ENCODE measurements at regions not wholly inside any gene's neighbourhood (a gene's known extent, or its start where the extent isn't known, plus 50 kb on each side); places are given as distances from the start of the nearest gene placed in this dataset.

DNA sequence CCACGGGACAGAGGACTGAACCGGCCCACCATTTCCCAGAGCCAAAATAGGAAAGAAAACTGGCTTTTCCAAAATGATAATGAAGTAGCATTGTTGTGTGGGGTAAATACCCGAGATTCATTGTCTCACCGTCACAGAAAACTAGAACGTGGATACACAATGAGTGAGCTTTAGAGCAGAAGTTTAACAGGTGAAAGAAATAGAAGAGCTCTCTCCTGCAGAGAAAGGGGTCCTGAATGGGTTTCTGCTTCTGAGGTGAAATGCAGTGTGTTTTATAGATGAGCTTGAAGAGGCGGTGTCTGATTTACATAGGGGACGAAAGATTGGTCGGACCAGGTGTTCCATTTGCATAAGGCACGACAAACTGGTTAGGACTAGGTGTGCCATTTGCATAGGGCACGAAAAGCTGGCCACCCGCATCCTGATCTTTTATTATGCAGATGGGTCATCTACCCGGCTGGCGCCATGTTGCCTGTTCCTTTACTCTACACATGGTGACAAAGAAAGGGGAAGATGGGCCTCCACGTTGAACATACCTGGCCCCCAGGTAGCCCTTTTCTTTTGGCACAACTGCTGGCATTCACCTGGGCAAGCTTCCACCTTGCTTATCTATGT lies 118.1 kb downstream of the ATXN3L start:
- TF ChIP-seq CTCF (IDR thresholded peaks at IDR 0.05; ENCODE audit: low read length) (no peak), EZH2 (IDR thresholded peaks at IDR 0.05; ENCODE audit: borderline replicate concordance, low read length) (no peak)

Data from OCI-LY1 (cell line).